A549 (cell line): ENCODE measurements at regions not wholly inside any gene's neighbourhood (a gene's known extent, or its start where the extent isn't known, plus 50 kb on each side); places are given as distances from the start of the nearest gene placed in this dataset.

Source experiments
- CTCF ChIP-seq: fragments of >200 bp; sonication (Bioruptor Twin); formaldehyde crosslinking; IDR thresholded peaks from 3 replicates; pipeline ENCODE4 v1.5.1; 2016
- KDM5A ChIP-seq: fragments of 200-600 bp; sonication (generic); IDR thresholded peaks from 2 replicates; pipeline ENCODE4 v1.6.1; 2016; ENCODE audit warnings: antibody characterized with exemption, mild to moderate bottlenecking
- MAX ChIP-seq: IDR thresholded peaks from 2 replicates; pipeline ENCODE4 v1.6.1; 2012
- NFE2L2 ChIP-seq: fragments of 150-350 bp; conservative IDR thresholded peaks from 2 replicates; pipeline ENCODE4 v1.6.1; 2014; ENCODE audit warnings: low read length
- PBX3 ChIP-seq: IDR thresholded peaks from 2 replicates; pipeline ENCODE4 v1.6.1; 2012
- POLR2A ChIP-seq: IDR thresholded peaks from 2 replicates; pipeline ENCODE4 v1.6.1; 2012; ENCODE audit warnings: mild to moderate bottlenecking, low read length

- TF ChIP-seq CTCF = no peak
- no peak for TF ChIP-seq NFE2L2
- no peak for TF ChIP-seq POLR2A
- no peak for TF ChIP-seq MAX
- no peak for TF ChIP-seq PBX3
- TF ChIP-seq KDM5A = no peak
These were observed 301.9 kb upstream of the SALL3 start for GRCh38 chr18:78677483-78678317.
